ENCODE measurements at regions not wholly inside any gene's neighbourhood (a gene's known extent, or its start where the extent isn't known, plus 50 kb on each side); places are given as distances from the start of the nearest gene placed in this dataset.

GRCh38 chr5:30357371-30357770 lies 836.1 kb upstream of the CDH6 start:
- TF ChIP-seq GATA2 (IDR thresholded peaks at IDR 0.05; ENCODE audit: low read depth, low read length): no peak
- TF ChIP-seq GATA3 (IDR thresholded peaks at IDR 0.05; ENCODE audit: low read depth, low read length): no peak
